GM12892 (cell line): ENCODE measurements at regions not wholly inside any gene's neighbourhood (a gene's known extent, or its start where the extent isn't known, plus 50 kb on each side); places are given as distances from the start of the nearest gene placed in this dataset.

Source experiments
- POLR2A ChIP-seq: IDR thresholded peaks from 2 replicates; pipeline ENCODE4 v1.6.1; 2011; ENCODE audit warnings: low read depth, low read length, control low read depth
- POLR2AphosphoS5 ChIP-seq: IDR thresholded peaks from 2 replicates; pipeline ENCODE4 v1.6.1; 2011; ENCODE audit warnings: low read depth, low read length, control low read depth
- TAF1 ChIP-seq: IDR thresholded peaks from 2 replicates; pipeline ENCODE4 v1.6.1; 2011; ENCODE audit warnings: low read depth, mild to moderate bottlenecking, control low read depth, low read length, borderline replicate concordance

DNA sequence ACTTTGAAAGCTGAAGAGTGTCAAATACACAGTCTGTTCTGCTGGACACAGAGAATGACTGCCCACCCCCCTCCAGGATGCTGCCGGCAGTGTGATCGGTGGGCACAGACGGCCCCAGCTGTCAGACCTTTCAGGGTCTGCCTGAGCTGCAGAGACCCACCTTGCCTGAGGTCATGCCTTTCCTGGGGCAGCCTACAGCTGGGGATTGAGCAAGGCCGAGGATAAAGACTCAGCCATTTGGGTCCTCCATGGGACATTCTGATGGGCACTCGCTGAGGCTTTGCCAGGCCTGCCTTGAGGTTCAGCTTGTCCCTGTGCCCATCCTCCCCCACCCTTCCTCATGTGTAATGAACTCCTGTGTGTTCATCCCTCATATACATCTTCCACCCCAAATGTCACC, 102.3 kb upstream of the SMAD3 start:
- no peak for TF ChIP-seq POLR2A
- TF ChIP-seq TAF1, result no peak
- TF ChIP-seq POLR2AphosphoS5, result no peak
